Kidney (tissue), 13 donors: ENCODE measurements at regions not wholly inside any gene's neighbourhood (a gene's known extent, or its start where the extent isn't known, plus 50 kb on each side); places are given as distances from the start of the nearest gene placed in this dataset.

Experiments
- DNase-seq, 5 donors: peaks; one replicate each; pipeline ENCODE4 v3.0.0-alpha.2; 2013 to 2020
- FAIRE-seq: peaks from 2 replicates; lab custom pipeline; 2012; peaks lifted over from hg19 to GRCh38; lab: Jason Lieb, UNC
- H3K27ac ChIP-seq, 2 donors: one replicate each; pipeline ENCODE4 v1.7.0; 2013; ENCODE audit warnings: low read depth in 2 of 2, low read length in 2 of 2, inconsistent platforms in 1 of 2
- H3K27me3 ChIP-seq: one replicate; pipeline ENCODE4 v1.7.1; 2013; ENCODE audit warnings: low read length, inconsistent platforms; ENCODE audit not compliant: control insufficient read depth, insufficient read depth
- H3K36me3 ChIP-seq, 3 donors: one replicate each; pipeline versions ENCODE4 v1.7.0 to v1.7.1; 2013; ENCODE audit warnings: low read length in 3 of 3, control low read depth in 1 of 3, inconsistent platforms in 1 of 3; ENCODE audit not compliant: insufficient read depth in 3 of 3, control insufficient read depth in 2 of 3
- H3K4me1 ChIP-seq, 3 donors: one replicate each; pipeline versions ENCODE4 v1.7.0 to v1.7.1; 2013; ENCODE audit warnings: low read length in 3 of 3, inconsistent platforms in 1 of 3, low read depth in 1 of 3; ENCODE audit not compliant: control insufficient read depth in 2 of 3, insufficient read depth in 2 of 3
- H3K4me3 ChIP-seq, 3 donors: one replicate each; pipeline versions ENCODE4 v1.7.0 to v1.8.1; 2013; ENCODE audit warnings: low read length in 3 of 3, control low read depth in 1 of 3, inconsistent platforms in 1 of 3
- H3K9ac ChIP-seq, 3 donors: one replicate each; pipeline versions ENCODE4 v1.7.0 to v1.7.1; 2013; ENCODE audit warnings: low read length in 3 of 3, control low read depth in 1 of 3, inconsistent platforms in 1 of 3
- H3K9me3 ChIP-seq, 3 donors: one replicate each; pipeline versions ENCODE4 v1.7.0 to v1.7.1; 2013; ENCODE audit warnings: low read length in 3 of 3, control low read depth in 1 of 3, inconsistent platforms in 1 of 3; ENCODE audit not compliant: control insufficient read depth in 2 of 3, insufficient read depth in 1 of 3
- CTCF ChIP-seq: IDR thresholded peaks from 3 replicates; pipeline ENCODE4 v1.5.1; 2012; ENCODE audit warnings: mild to moderate bottlenecking, moderate library complexity, borderline replicate concordance; ENCODE audit not compliant: insufficient read depth; ENCODE audit errors: extremely low read depth
- intact Hi-C: fragments of 100-400 bp; cut with DNase I; formaldehyde crosslinking; loops from one replicate; pipeline ENCODE4 v1.11.1; 2022
- donor health status: control.
- donor health status: control.
- donor health status: control.
- donor health status: control.
- donor health status: control.
- donor health status: DM: yes; HTN: yes; CAD: no.
- donor health status: Normal renal cell carcinoma (clear cell type).

- DNase-seq (peak in 3 of 5 donors; percentile 32 to 89 (median 54)), FAIRE-seq (no peak)
- TF ChIP-seq CTCF = no peak
- peaks cover 0 to 9% (median 4%) of the 10 kb centered on the region in 3 donors for H3K4me1 ChIP-seq
- H3K9me3 ChIP-seq = no peaks in the 10 kb centered on the region
- no peaks in the 10 kb centered on the region for H3K36me3 ChIP-seq
- H3K9ac ChIP-seq = no peak overlapping the region
- H3K27ac ChIP-seq = no peak overlapping the region
- intact Hi-C loops = no loop called here
- no peaks in the 10 kb centered on the region for H3K27me3 ChIP-seq
- H3K4me3 ChIP-seq = no peak overlapping the region
These were observed 416.0 kb upstream of the HS6ST1 start for GRCh38 chr2:128734521-128735295.

- no peak for FAIRE-seq
- H3K4me1 ChIP-seq = peaks cover 0 to 9% (median 4%) of the 10 kb centered on the region in 3 donors
These were observed 416.8 kb upstream of the HS6ST1 start for GRCh38 chr2:128735296-128735960.

GRCh38 chr2:128736046-128736688 is 417.5 kb upstream of the HS6ST1 start:
- no peak overlapping the region for H3K27ac ChIP-seq
- H3K27me3 ChIP-seq = no peaks in the 10 kb centered on the region
- intact Hi-C loops = no loop called here
- H3K9me3 ChIP-seq = no peaks in the 10 kb centered on the region
- FAIRE-seq = no peak
- no peaks in the 10 kb centered on the region for H3K36me3 ChIP-seq
- no peak overlapping the region for H3K9ac ChIP-seq
- peaks cover 0 to 9% (median 4%) of the 10 kb centered on the region in 3 donors for H3K4me1 ChIP-seq
- H3K4me3 ChIP-seq = peak overlapping the region in 2 of 3 donors; percentile 16 to 37
- no peak for TF ChIP-seq CTCF
- DNase-seq = no peak

More at GRCh38 chr2:128735296-128735960, 416.8 kb upstream of the HS6ST1 start:
- no peaks in the 10 kb centered on the region for H3K36me3 ChIP-seq
- DNase-seq = peak in 1 of 5 donors; percentile 70
- intact Hi-C loops = no loop called here
- H3K27ac ChIP-seq = no peak overlapping the region
- no peaks in the 10 kb centered on the region for H3K9me3 ChIP-seq
- no peak for TF ChIP-seq CTCF
- no peak overlapping the region for H3K9ac ChIP-seq
- no peaks in the 10 kb centered on the region for H3K27me3 ChIP-seq
- H3K4me3 ChIP-seq = no peak overlapping the region
